GM18507 (cell line): ENCODE measurements at regions not wholly inside any gene's neighbourhood (a gene's known extent, or its start where the extent isn't known, plus 50 kb on each side); places are given as distances from the start of the nearest gene placed in this dataset.
A peak's percentile ranks its signal among the peaks of the same experiment; 100 is the strongest.

Experiments used
- DNase-seq: peaks from one replicate; pipeline ENCODE4 v3.0.0; 2011; ENCODE audit warnings: low read depth; ENCODE audit not compliant: insufficient read length; ENCODE audit errors: extremely low spot score
- FAIRE-seq: peaks from 2 replicates; lab custom pipeline; 2011; peaks lifted over from hg19 to GRCh38; lab: Jason Lieb, UNC

GRCh38 chr1:5751833-5752745 is 240.1 kb downstream of the NPHP4 start:
- no peak for FAIRE-seq
- DNase-seq, result no peak

- FAIRE-seq (no peak), DNase-seq (no peak)
Measured at GRCh38 chr1:5751163-5751540, 241.1 kb downstream of the NPHP4 start.

DNA sequence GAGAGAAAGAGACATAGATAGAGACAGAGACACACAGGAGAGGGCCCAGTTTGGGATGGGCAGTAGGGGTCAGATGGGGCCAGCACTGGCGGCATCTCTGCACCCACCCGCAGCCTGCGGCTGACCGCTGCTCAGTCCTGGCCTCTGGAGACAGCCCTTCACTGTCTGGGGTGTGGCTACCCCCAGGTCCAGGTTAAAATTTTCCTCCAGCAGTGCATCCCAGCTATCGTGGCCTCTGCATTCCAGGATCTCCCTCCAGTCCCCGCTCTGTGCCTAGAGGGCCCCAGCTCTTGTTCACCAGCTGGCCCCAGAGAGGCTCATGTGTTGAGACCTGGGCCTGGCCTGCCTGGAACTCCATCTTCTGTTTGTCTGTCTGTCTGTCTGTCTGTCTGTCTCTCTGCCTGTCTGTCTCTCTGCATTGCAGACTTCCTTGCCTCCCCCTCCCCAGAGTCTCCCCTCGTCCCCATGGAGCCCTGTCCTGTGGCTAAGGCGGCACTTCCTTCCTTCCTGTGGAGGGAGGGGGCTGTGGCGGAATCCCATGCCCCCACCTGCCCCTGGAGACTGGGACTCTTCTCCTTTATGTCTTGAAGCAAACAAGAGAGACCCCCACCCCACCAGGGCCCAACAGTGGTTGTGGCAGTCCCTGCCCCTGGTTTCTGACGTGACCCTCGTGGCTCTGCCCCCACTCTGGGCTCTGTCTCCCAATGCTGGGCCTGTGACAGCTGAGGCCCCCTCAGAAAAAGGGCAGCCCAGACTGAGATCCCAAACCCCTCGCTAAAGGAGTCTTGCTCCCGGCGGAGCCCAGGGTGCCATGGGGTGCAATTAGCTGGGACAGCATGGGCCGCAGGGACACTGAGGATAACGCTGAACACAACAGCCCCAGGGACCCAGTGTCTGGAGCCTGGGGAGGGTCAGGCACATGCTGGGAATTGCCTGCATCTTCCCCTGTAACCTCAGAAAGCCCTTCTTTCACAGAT is 241.8 kb downstream of the NPHP4 start:
- no peak for FAIRE-seq
- no peak for DNase-seq

DNA sequence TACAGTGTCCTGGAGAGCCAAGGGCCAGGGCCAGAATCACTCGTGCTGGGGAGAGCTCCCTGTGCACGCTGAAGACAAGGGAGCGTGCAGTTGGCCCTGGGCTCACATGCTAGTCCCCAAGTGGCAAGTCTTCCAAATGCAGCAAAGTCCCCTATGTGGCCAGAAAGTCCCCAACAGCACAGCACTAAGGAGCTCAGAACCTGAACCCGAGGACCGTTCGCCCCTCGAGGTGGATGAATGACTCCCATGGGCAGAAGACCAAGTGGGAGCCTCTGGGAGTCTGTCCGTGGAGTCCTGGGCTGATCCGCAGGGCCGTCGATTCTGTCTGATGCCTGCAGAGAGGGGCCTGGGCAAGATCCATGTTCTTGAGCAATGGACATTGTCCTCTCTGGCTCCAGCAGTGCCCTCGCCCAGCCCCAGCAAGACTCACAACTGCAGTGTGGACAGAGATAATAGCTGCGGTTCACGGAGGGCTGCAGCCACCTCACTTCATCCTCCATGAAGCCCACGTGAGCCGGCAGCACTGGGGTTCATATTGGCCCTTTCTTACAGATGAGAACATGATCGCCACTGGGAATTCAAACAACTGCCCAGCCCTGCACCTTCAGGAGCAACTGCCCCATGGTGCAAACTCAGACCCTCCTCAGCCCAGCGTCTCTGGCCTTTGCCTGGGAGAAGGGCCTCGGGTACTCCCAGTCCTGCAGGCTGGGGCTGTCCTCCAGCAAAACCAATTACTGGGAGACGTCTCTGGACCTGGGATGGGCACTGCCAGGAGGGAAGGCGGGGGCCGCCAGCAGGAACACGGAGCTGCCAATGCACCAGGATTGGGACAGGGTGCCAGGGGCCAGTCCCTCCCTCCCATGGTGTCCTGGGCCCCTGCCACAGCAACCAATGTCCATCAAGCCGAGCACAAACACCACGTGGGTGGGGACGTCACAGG is 243.7 kb downstream of the NPHP4 start:
- DNase-seq (no peak), FAIRE-seq (no peak)

DNA sequence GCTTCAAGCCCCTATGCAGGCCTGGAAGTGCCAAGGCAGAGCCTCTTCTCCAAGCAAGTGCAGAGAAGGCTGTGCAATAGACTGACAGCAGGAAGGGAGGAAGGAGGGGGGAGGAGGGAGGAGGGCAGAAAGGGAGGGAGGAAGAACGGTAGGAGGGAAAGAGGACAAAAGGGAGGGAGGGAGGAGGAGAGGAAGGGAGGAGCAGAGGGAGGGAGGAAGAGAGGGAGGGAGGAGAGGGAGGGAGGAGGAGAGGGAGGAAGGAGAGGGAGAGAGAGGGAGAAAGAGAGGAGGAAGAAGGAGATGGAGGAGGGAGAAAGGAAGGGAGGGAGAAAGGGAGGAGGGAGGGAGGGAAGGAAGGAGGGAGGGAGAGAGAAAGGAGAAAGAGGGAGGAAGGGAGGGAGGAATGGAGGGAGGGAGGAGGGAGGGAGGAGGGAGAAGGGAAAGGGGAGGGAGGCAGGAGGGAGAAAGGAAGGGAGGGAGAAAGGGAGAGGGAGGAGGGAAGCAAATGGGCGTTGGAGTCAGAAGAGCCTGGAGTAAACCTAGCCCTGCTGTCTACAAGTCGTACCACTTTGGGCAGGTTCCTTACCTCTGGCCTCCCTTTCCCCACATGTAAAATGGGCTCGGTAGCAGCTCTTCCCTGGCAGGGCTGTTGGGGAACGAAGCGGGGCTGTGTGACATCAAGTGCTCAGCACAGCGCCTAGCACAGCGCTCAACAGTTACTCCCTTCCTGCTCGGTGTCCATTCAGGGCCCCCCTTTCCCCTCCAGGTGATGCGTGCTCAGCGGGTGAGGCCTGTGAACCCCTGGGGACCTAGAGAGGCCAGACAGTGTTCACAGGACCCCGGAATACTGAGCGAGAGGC is 244.6 kb downstream of the NPHP4 start:
- FAIRE-seq, result no peak
- no peak for DNase-seq

DNA sequence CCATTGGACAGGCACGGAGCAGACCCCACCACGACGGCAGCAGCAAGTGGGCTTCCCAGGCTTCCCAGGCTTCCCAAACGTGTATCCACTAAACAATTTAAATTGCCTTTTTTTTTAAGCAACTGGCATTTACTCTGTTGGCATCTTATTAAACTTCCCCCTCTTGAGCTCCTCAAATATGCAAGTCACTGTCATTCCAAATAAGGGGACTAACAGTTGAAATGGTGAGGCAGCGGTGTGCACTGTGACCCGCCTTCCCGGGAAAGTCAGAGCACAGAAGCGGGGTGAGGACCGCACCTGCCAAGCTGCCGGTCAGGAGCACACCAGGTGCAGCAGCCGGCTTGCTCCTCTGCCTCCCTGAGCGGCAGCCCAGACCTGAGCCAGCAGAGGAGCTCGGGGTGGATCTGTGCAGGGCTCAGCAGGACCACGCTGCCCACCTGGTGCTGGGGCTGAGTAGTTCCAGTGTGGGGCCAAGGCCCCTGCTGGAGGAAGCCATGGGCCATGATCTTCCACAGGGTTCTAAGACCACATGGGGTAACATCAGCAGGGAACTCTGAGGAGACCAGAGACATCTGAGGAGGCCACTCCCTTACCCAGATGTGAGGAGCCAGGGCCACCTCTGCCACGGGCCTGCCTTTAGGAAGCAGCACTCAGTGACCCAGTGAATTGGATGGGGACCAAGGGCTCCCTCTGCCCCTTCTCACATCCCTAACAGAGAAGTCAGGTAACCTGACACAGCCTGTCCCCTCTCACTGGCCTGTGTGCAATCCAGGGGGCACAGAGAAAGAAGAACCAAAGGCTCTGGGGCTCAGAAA is 245.4 kb downstream of the NPHP4 start:
- DNase-seq (no peak), FAIRE-seq (no peak)

- DNase-seq (peak; percentile 71), FAIRE-seq (peak; percentile 78)
Measured at GRCh38 chr1:5745800-5746610, 246.2 kb downstream of the NPHP4 start.

GRCh38 chr1:5744911-5745799 is 247.1 kb downstream of the NPHP4 start:
- DNase-seq, result no peak
- no peak for FAIRE-seq

GRCh38 chr1:5744341-5744740 is 247.9 kb downstream of the NPHP4 start:
- no peak for FAIRE-seq
- no peak for DNase-seq

GRCh38 chr1:5743435-5744095 is 248.7 kb downstream of the NPHP4 start:
- FAIRE-seq, result no peak
- no peak for DNase-seq

GRCh38 chr1:5742801-5743200 is 249.4 kb downstream of the NPHP4 start:
- no peak for FAIRE-seq
- DNase-seq, result no peak

- FAIRE-seq, result no peak
- no peak for DNase-seq
Measured at GRCh38 chr1:5742032-5742431, 250.2 kb downstream of the NPHP4 start.

- FAIRE-seq (no peak), DNase-seq (no peak)
Measured at GRCh38 chr1:5740865-5741860, 251.1 kb downstream of the NPHP4 start.

DNA sequence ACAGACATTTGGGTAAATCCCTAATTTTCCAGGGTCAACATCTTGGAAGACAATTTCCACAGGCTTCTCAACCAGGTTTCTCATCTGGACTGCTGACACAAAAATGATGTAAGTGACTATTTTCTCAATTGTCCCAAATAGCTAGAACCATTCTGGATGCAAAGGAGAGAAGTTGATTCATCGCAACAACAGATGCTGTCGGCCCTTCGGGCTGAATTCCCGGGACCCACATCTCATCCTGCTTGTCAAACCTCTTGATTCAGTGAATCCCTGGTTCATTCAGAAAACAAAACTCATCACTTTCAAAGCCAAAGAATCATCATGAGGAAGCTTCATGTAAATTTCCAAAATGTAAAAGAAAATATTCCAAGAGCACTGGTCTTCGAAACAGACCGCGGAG is 251.8 kb downstream of the NPHP4 start:
- FAIRE-seq (no peak), DNase-seq (no peak)
